Fibroblast of lung (primary cell): ENCODE measurements at regions not wholly inside any gene's neighbourhood (a gene's known extent, or its start where the extent isn't known, plus 50 kb on each side); places are given as distances from the start of the nearest gene placed in this dataset.

Experiments used
- EZH2 ChIP-seq: IDR thresholded peaks from 2 replicates; pipeline ENCODE4 v1.5.1; 2012; ENCODE audit warnings: low read length, control low read depth, mild to moderate bottlenecking; ENCODE audit errors: missing control alignments
- TF ChIP-seq, protein P1 (sequence below), 2 donors: IDR thresholded peaks in 1 of 2; conservative IDR thresholded peaks in 1 of 2; 1 replicate in 1 of 2; 2 replicates in 1 of 2; pipeline ENCODE4 v1.5.1; 2011 to 2012; ENCODE audit warnings: low read length in 2 of 2, control low read depth in 1 of 2, inconsistent platforms in 1 of 2, low read depth in 1 of 2, mild to moderate bottlenecking in 1 of 2

DNA sequence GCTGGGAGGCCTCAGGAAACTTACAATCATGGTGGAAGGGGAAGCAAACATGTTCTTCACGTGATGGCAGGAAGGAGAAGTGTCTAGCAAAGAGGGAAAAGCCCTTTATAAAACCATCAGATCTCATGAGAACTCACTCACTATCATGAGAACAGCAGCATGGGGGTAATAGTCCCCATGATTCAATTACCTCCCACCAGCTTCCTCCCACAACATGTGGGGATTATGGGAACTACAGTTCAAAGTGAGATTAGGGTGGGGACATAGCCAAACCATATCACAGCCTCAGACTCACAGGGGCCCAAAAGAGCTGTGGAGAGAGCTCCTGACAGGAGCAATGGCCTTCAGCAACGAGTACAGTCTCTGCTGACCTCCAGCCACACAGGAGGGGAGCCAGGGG lies 151.4 kb downstream of the GXYLT1 start:
- TF ChIP-seq, protein P1, sequence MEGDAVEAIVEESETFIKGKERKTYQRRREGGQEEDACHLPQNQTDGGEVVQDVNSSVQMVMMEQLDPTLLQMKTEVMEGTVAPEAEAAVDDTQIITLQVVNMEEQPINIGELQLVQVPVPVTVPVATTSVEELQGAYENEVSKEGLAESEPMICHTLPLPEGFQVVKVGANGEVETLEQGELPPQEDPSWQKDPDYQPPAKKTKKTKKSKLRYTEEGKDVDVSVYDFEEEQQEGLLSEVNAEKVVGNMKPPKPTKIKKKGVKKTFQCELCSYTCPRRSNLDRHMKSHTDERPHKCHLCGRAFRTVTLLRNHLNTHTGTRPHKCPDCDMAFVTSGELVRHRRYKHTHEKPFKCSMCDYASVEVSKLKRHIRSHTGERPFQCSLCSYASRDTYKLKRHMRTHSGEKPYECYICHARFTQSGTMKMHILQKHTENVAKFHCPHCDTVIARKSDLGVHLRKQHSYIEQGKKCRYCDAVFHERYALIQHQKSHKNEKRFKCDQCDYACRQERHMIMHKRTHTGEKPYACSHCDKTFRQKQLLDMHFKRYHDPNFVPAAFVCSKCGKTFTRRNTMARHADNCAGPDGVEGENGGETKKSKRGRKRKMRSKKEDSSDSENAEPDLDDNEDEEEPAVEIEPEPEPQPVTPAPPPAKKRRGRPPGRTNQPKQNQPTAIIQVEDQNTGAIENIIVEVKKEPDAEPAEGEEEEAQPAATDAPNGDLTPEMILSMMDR (conservative IDR thresholded peaks at IDR 0.05 in 1 of 2, IDR thresholded peaks at IDR 0.05 in 1 of 2; ENCODE audit: low read depth in 1 of 2, low read length in 2 of 2): no peak
- no peak for TF ChIP-seq EZH2
